ENCODE measurements at regions not wholly inside any gene's neighbourhood (a gene's known extent, or its start where the extent isn't known, plus 50 kb on each side); places are given as distances from the start of the nearest gene placed in this dataset.
"Not testable (repeated sequence)": the region's sequence is repeated elsewhere in the genome, so short reads cannot be mapped to it uniquely, and the experiment has no call there.

GRCh38 chr4:116099596-116099995 lies 985.8 kb downstream of the TRAM1L1 start:
- Mint-ChIP-seq H3K4me3 (ENCODE audit: low read depth, unreplicated experiment) (no peak overlapping the region), H3K9me3 (ENCODE audit: low read depth, unreplicated experiment) (peaks cover 6% of the 10 kb centered on the region), H3K4me1 (ENCODE audit: low read depth, unreplicated experiment) (no peaks in the 10 kb centered on the region), H3K27ac (ENCODE audit: unreplicated experiment) (no peak overlapping the region), H3K36me3 (ENCODE audit: insufficient read depth, unreplicated experiment) (no peaks in the 10 kb centered on the region), H3K27me3 (ENCODE audit: unreplicated experiment) (no peaks in the 10 kb centered on the region)
- CTCF ChIA-PET, result no interaction called here
- no peak for TF ChIP-seq CTCF (IDR thresholded peaks at IDR 0.05; ENCODE audit: unreplicated experiment)
- intact Hi-C loops (cut with micrococcal nuclease; ENCODE audit: unreplicated experiment), result no loop called here
- BruUV-seq (replicated peaks), result no TSS peak
- no peak for DNase-seq

GRCh38 chr4:116097353-116097752 lies 983.9 kb upstream of the NDST4 start:
- CTCF ChIA-PET; DNase-seq; H3K27me3 Mint-ChIP-seq (ENCODE audit: unreplicated experiment); H3K4me3 Mint-ChIP-seq (ENCODE audit: low read depth, unreplicated experiment); H3K27ac Mint-ChIP-seq (ENCODE audit: unreplicated experiment); H3K9me3 Mint-ChIP-seq (ENCODE audit: low read depth, unreplicated experiment); H3K36me3 Mint-ChIP-seq (ENCODE audit: insufficient read depth, unreplicated experiment); BruUV-seq (replicated peaks); H3K4me1 Mint-ChIP-seq (ENCODE audit: low read depth, unreplicated experiment); intact Hi-C loops (cut with micrococcal nuclease; ENCODE audit: unreplicated experiment): not testable (repeated sequence)

- H3K27ac Mint-ChIP-seq (ENCODE audit: unreplicated experiment), result no peak overlapping the region
- intact Hi-C loops (cut with micrococcal nuclease; ENCODE audit: unreplicated experiment), result no loop called here
- no peak for TF ChIP-seq CTCF (IDR thresholded peaks at IDR 0.05; ENCODE audit: unreplicated experiment)
- H3K9me3 Mint-ChIP-seq (ENCODE audit: low read depth, unreplicated experiment), result peaks cover 4% of the 10 kb centered on the region
- H3K4me3 Mint-ChIP-seq (ENCODE audit: low read depth, unreplicated experiment), result no peak overlapping the region
- CTCF ChIA-PET, result no interaction called here
- DNase-seq, result no peak
- BruUV-seq (replicated peaks), result no TSS peak
- H3K4me1 Mint-ChIP-seq (ENCODE audit: low read depth, unreplicated experiment), result peaks cover 7% of the 10 kb centered on the region
- no peaks in the 10 kb centered on the region for H3K27me3 Mint-ChIP-seq (ENCODE audit: unreplicated experiment)
- H3K36me3 Mint-ChIP-seq (ENCODE audit: insufficient read depth, unreplicated experiment), result no peaks in the 10 kb centered on the region
These were observed 979.5 kb upstream of the NDST4 start for GRCh38 chr4:116092961-116093360.

DNA sequence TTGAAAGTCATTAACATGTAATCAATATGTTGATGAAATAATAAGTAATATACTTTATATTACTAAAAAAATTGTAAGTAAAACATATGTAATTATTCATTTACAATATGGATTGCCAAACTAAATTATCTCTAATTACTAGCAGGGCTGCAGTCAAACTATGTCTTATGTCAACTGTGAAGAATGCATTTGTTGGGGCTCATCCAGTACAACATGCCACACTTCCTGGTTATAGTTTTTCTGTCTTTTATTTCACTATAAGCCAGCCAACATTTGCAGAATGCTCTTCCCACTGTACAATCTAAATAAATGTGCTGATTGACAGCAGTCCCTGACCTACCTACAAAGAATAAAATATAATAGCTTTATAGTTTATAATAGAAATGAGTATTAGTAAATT lies 975.4 kb upstream of the NDST4 start:
- DNase-seq, result no peak
- TF ChIP-seq CTCF (IDR thresholded peaks at IDR 0.05; ENCODE audit: unreplicated experiment), result no peak
- intact Hi-C loops (cut with micrococcal nuclease; ENCODE audit: unreplicated experiment), result no loop called here
- Mint-ChIP-seq H3K9me3 (ENCODE audit: low read depth, unreplicated experiment) (no peaks in the 10 kb centered on the region), H3K4me1 (ENCODE audit: low read depth, unreplicated experiment) (peaks cover 7% of the 10 kb centered on the region), H3K27ac (ENCODE audit: unreplicated experiment) (no peak overlapping the region), H3K27me3 (ENCODE audit: unreplicated experiment) (no peaks in the 10 kb centered on the region), H3K36me3 (ENCODE audit: insufficient read depth, unreplicated experiment) (no peaks in the 10 kb centered on the region), H3K4me3 (ENCODE audit: low read depth, unreplicated experiment) (no peak overlapping the region)
- CTCF ChIA-PET, result no interaction called here
- no TSS peak for BruUV-seq (replicated peaks)

GRCh38 chr4:116082808-116083366 lies 969.5 kb upstream of the NDST4 start:
- no peak for DNase-seq
- H3K9me3 Mint-ChIP-seq (ENCODE audit: low read depth, unreplicated experiment), result peaks cover 6% of the 10 kb centered on the region

More at GRCh38 chr4:116082808-116083366, 969.5 kb upstream of the NDST4 start:
- no peak overlapping the region for H3K27ac Mint-ChIP-seq (ENCODE audit: unreplicated experiment)
- CTCF ChIA-PET, result no interaction called here
- no peaks in the 10 kb centered on the region for H3K27me3 Mint-ChIP-seq (ENCODE audit: unreplicated experiment)
- H3K36me3 Mint-ChIP-seq (ENCODE audit: insufficient read depth, unreplicated experiment), result no peaks in the 10 kb centered on the region
- intact Hi-C loops (cut with micrococcal nuclease; ENCODE audit: unreplicated experiment), result no loop called here
- no peak for TF ChIP-seq CTCF (IDR thresholded peaks at IDR 0.05; ENCODE audit: unreplicated experiment)
- BruUV-seq (replicated peaks), result no TSS peak
- H3K4me3 Mint-ChIP-seq (ENCODE audit: low read depth, unreplicated experiment), result no peak overlapping the region
- H3K4me1 Mint-ChIP-seq (ENCODE audit: low read depth, unreplicated experiment), result no peaks in the 10 kb centered on the region
